WTC11 (cell line): ENCODE measurements at regions not wholly inside any gene's neighbourhood (a gene's known extent, or its start where the extent isn't known, plus 50 kb on each side); places are given as distances from the start of the nearest gene placed in this dataset.

Experiments
- ATAC-seq: fragments of 200-7000 bp; cut with Tn5 transposase; 2 replicates; pipeline ENCODE4 v1.10.0; 2021; ENCODE audit warnings: mild to moderate bottlenecking, moderate library complexity
- CTCF ChIA-PET: fragments of 300-600 bp; sonication (Branson Sonifier 250); formaldehyde crosslinking; loops from one replicate; lab custom pipeline; 2021; ENCODE audit warnings: antibody characterized with exemption; lab: Charles Lee
- POLR2A ChIA-PET: fragments of 350-600 bp; sonication (Branson Sonifier 250); formaldehyde crosslinking; loops from one replicate; lab custom pipeline; 2021; ENCODE audit warnings: antibody characterized with exemption; lab: Charles Lee
- DNase-seq: peaks from one replicate; pipeline ENCODE4 v3.0.0; 2021; ENCODE audit warnings: low spot score
- H3K27ac Mint-ChIP-seq: 2 replicates; pipeline ENCODE4 v1.8.0; 2021; ENCODE audit warnings: mixed read lengths
- H3K27me3 Mint-ChIP-seq: 2 replicates; pipeline ENCODE4 v1.8.0; 2021; ENCODE audit warnings: low read depth, mild to moderate bottlenecking, moderate library complexity, mixed read lengths
- H3K36me3 Mint-ChIP-seq: 2 replicates; pipeline ENCODE4 v1.8.0; 2021; ENCODE audit warnings: mixed read lengths
- H3K4me1 Mint-ChIP-seq: 2 replicates; pipeline ENCODE4 v1.8.0; 2022; ENCODE audit warnings: mixed read lengths
- H3K4me3 Mint-ChIP-seq: 2 replicates; pipeline ENCODE4 v1.8.0; 2021; ENCODE audit warnings: mild to moderate bottlenecking, moderate library complexity, mixed read lengths
- H3K9me3 Mint-ChIP-seq: 2 replicates; pipeline ENCODE4 v1.8.0; 2021; ENCODE audit warnings: mixed read lengths
- ARID4B ChIP-seq: sonication (generic); formaldehyde crosslinking; IDR thresholded peaks from 2 replicates; pipeline ENCODE4 v1.8.0; 2023; ENCODE audit warnings: missing genetic modification reagents, mild to moderate bottlenecking, borderline replicate concordance
- CREM ChIP-seq: sonication (generic); formaldehyde crosslinking; IDR thresholded peaks from 2 replicates; pipeline ENCODE4 v1.8.1; 2022; ENCODE audit warnings: mild to moderate bottlenecking, missing genetic modification reagents, moderate library complexity
- E2F4 ChIP-seq: sonication (generic); formaldehyde crosslinking; IDR thresholded peaks from 2 replicates; pipeline ENCODE4 v1.8.1; 2022; ENCODE audit warnings: low read depth, mild to moderate bottlenecking, moderate library complexity, missing genetic modification reagents, borderline replicate concordance
- E2F5 ChIP-seq: sonication (generic); formaldehyde crosslinking; IDR thresholded peaks from 2 replicates; pipeline ENCODE4 v1.8.1; 2022; ENCODE audit warnings: mild to moderate bottlenecking, moderate library complexity, missing genetic modification reagents
- ELF4 ChIP-seq: sonication (generic); formaldehyde crosslinking; IDR thresholded peaks from 2 replicates; pipeline ENCODE4 v1.8.1; 2022; ENCODE audit warnings: low read depth, mild to moderate bottlenecking, moderate library complexity, missing genetic modification reagents
- ERG ChIP-seq: fragments of 250-450 bp; sonication (Bioruptor Pico); IDR thresholded peaks from 2 replicates; pipeline ENCODE4 v1.8.0; 2021; ENCODE audit warnings: mild to moderate bottlenecking
- FOXK1 ChIP-seq: sonication (generic); formaldehyde crosslinking; IDR thresholded peaks from 2 replicates; pipeline ENCODE4 v1.8.0; 2022; ENCODE audit warnings: mild to moderate bottlenecking, moderate library complexity, missing genetic modification reagents
- JUN ChIP-seq: sonication (generic); formaldehyde crosslinking; IDR thresholded peaks from 2 replicates; pipeline ENCODE4 v1.8.0; 2023; ENCODE audit warnings: mild to moderate bottlenecking, missing genetic modification reagents
- NR1H2 ChIP-seq: sonication (generic); formaldehyde crosslinking; IDR thresholded peaks from 2 replicates; pipeline ENCODE4 v1.9.0; 2021; ENCODE audit warnings: mild to moderate bottlenecking, moderate library complexity, missing genetic modification reagents
- NR2C2 ChIP-seq: sonication (generic); formaldehyde crosslinking; IDR thresholded peaks from 2 replicates; pipeline ENCODE4 v1.8.0; 2022; ENCODE audit warnings: mild to moderate bottlenecking, missing genetic modification reagents
- PRDM15 ChIP-seq: sonication (generic); formaldehyde crosslinking; IDR thresholded peaks from 2 replicates; pipeline ENCODE4 v1.8.0; 2022; ENCODE audit warnings: missing genetic modification reagents
- TEAD1 ChIP-seq: sonication (generic); formaldehyde crosslinking; IDR thresholded peaks from 2 replicates; pipeline ENCODE4 v1.8.0; 2022; ENCODE audit warnings: mild to moderate bottlenecking, missing genetic modification reagents
- USF2 ChIP-seq: sonication (generic); formaldehyde crosslinking; IDR thresholded peaks from 2 replicates; pipeline ENCODE4 v1.8.1; 2023; ENCODE audit warnings: mild to moderate bottlenecking, missing genetic modification reagents, moderate library complexity
- ZNF121 ChIP-seq: sonication (generic); formaldehyde crosslinking; IDR thresholded peaks from 2 replicates; pipeline ENCODE4 v1.8.0; 2023; ENCODE audit warnings: missing genetic modification reagents
- ZNF317 ChIP-seq: sonication (generic); formaldehyde crosslinking; IDR thresholded peaks from 2 replicates; pipeline ENCODE4 v1.8.1; 2023; ENCODE audit warnings: low read depth, mild to moderate bottlenecking, moderate library complexity, missing genetic modification reagents, borderline replicate concordance

GRCh38 chr9:105132606-105133005, 111.8 kb upstream of the SLC44A1 start (continued):
- TF ChIP-seq ARID4B (CRISPR knock-in tag): no peak
- no peak for TF ChIP-seq ZNF317 (CRISPR knock-in tag)
- no peak for TF ChIP-seq NR2C2 (CRISPR knock-in tag)
- no peak for TF ChIP-seq JUN (CRISPR knock-in tag)
- no peak for TF ChIP-seq NR1H2 (CRISPR knock-in tag)
- TF ChIP-seq, all 79 proteins: peak for 0

- Mint-ChIP-seq H3K4me3 (peak overlapping the region; percentile 50), H3K36me3 (no peaks in the 10 kb centered on the region), H3K4me1 (peaks cover 34% of the 10 kb centered on the region), H3K27ac (peak overlapping the region; percentile 95), H3K9me3 (no peaks in the 10 kb centered on the region), H3K27me3 (peaks cover 13% of the 10 kb centered on the region)
- ChIA-PET POLR2A (no interaction called here), CTCF (interaction anchor here (0.7 to 2.9 kb wide), 8 partner anchors 10 to 275 kb away, joined by 3 to 13 read pairs (median 4); partner anchors contain the start of gene SLC44A1)
- ATAC-seq (peak; percentile 82), DNase-seq (peak; percentile 42)
- no peak for TF ChIP-seq NR2C2 (CRISPR knock-in tag)
- peak; percentile 88; the same call in 1 of the 2 replicates for TF ChIP-seq ZNF121 (CRISPR knock-in tag)
- TF ChIP-seq E2F5 (CRISPR knock-in tag): 0 out of 2 replicates have a peak, but pooled peaks have one; percentile 26
- peak; percentile 61; the same call in 1 of the 2 replicates for TF ChIP-seq TEAD1 (CRISPR knock-in tag)
- TF ChIP-seq FOXK1: peak; percentile 92
- peak; percentile 69 for TF ChIP-seq CREM
- no peak for TF ChIP-seq PRDM15 (CRISPR knock-in tag)
These were observed 106.1 kb upstream of the SLC44A1 start for GRCh38 chr9:105138306-105138801.

GRCh38 chr9:105141146-105141975, 103.1 kb upstream of the SLC44A1 start:
- H3K4me1 Mint-ChIP-seq: peaks cover 33% of the 10 kb centered on the region
- ATAC-seq (no peak), DNase-seq (no peak)
- H3K27ac Mint-ChIP-seq: no peak overlapping the region
- H3K27me3 Mint-ChIP-seq: peaks cover 13% of the 10 kb centered on the region
- no peaks in the 10 kb centered on the region for H3K36me3 Mint-ChIP-seq
- ChIA-PET POLR2A (no interaction called here), CTCF (interaction anchor here (1.8 kb wide), 2 partner anchors 274 to 278 kb away, joined by 4 to 9 read pairs; no protein-coding TSS in a partner anchor)
- no peak overlapping the region for H3K4me3 Mint-ChIP-seq
- no peak for TF ChIP-seq ZNF317 (CRISPR knock-in tag)
- no peak for TF ChIP-seq ERG
- no peak for TF ChIP-seq CREM
- no peak for TF ChIP-seq USF2 (CRISPR knock-in tag)
- TF ChIP-seq ELF4: no peak
- TF ChIP-seq E2F4 (CRISPR knock-in tag): no peak
- TF ChIP-seq, all 79 proteins: peak for 0
- no peaks in the 10 kb centered on the region for H3K9me3 Mint-ChIP-seq
